RCC 7860 (cell line): ENCODE measurements at regions not wholly inside any gene's neighbourhood (a gene's known extent, or its start where the extent isn't known, plus 50 kb on each side); places are given as distances from the start of the nearest gene placed in this dataset.

Experiments used
- DNase-seq: peaks from one replicate; pipeline ENCODE4 v3.0.0-alpha.2; 2015; ENCODE audit warnings: low spot score
- FAIRE-seq: peaks from 2 replicates; lab custom pipeline; 2012; peaks lifted over from hg19 to GRCh38; lab: Jason Lieb, UNC

DNA sequence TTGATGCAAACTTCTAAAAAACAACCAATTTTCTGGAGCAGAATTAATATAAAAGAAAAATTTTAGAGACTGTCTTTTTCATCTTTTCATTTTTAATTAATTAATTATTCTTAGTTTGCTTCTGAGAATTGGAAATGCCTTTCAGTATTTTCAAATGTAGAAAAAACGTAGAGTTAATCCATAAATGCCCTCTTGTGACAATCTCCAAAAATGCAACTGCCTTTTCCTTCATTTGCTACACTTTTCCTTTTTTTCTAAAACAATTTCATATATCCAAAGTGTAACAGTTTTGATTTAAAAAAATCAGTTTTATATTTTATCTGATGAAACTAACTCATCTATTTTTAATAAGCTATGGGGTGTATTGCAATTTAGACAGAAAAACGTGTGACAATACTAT lies 409.3 kb downstream of the PRKD1 start:
- FAIRE-seq (no peak), DNase-seq (no peak)

DNA sequence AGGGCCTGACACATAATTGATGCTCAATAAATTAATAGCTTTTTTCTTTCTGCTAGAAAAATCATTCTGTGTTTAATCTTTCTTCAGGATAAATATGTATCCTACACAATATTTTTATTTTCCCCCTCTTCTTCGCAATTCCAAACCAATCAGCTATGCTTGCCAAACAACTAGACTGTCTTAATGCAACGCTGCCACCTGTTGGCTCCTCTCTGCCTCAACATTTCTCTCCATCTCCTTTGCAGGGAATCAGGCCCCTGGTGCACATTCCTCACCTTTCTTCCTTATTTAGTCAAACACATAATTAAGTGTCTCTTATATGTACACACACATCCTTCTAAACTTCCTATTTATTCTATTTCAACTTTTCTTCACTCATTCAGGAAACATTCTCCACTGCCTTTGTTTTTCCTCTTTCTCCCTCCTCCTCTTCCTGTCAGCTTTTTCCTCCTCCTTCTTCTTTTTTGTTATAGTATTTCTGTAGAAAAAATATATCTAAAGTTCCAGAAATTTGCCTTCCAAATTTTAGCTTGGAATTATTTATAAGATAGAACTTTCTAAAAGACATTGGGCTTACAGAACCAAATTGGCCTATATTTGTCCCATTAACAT lies 406.0 kb downstream of the PRKD1 start:
- no peak for DNase-seq
- FAIRE-seq: no peak
